Activated CD8-positive, alpha-beta T cell treated with anti-CD3 and anti-CD28 coated beads for 36 hours (primary cell): ENCODE measurements at regions not wholly inside any gene's neighbourhood (a gene's known extent, or its start where the extent isn't known, plus 50 kb on each side); places are given as distances from the start of the nearest gene placed in this dataset.

Source experiments
- ATAC-seq: fragments of 200-7000 bp; cut with Tn5 transposase; one replicate; pipeline ENCODE4 v1.10.0; 2021; ENCODE audit warnings: mild to moderate bottlenecking, moderate library complexity
- CTCF ChIA-PET: fragments of 350-600 bp; sonication (Branson Sonifier 250); formaldehyde crosslinking; loops from one replicate; lab custom pipeline; 2021; ENCODE audit warnings: antibody characterized with exemption; lab: Charles Lee
- POLR2A ChIA-PET: fragments of 350-600 bp; sonication (Branson Sonifier 250); formaldehyde crosslinking; loops from one replicate; lab custom pipeline; 2021; ENCODE audit warnings: antibody characterized with exemption; lab: Charles Lee
- DNase-seq: peaks from one replicate; pipeline ENCODE4 v3.0.0-alpha.2; 2020
- H3K27ac Mint-ChIP-seq: one replicate; pipeline ENCODE4 v1.8.0; 2021; ENCODE audit warnings: mild to moderate bottlenecking, mixed read lengths
- H3K27me3 Mint-ChIP-seq: one replicate; pipeline ENCODE4 v1.8.0; 2021; ENCODE audit warnings: mixed read lengths
- H3K36me3 Mint-ChIP-seq: one replicate; pipeline ENCODE4 v1.8.0; 2021; ENCODE audit warnings: low read depth, mixed read lengths
- H3K4me1 Mint-ChIP-seq: one replicate; pipeline ENCODE4 v1.8.0; 2021; ENCODE audit warnings: low read depth, mixed read lengths
- H3K4me3 Mint-ChIP-seq: one replicate; pipeline ENCODE4 v1.8.0; 2021; ENCODE audit warnings: mild to moderate bottlenecking, moderate library complexity, mixed read lengths
- H3K9me3 Mint-ChIP-seq: one replicate; pipeline ENCODE4 v1.8.0; 2021; ENCODE audit warnings: mixed read lengths
- intact Hi-C: fragments of 100-400 bp; cut with micrococcal nuclease; formaldehyde crosslinking; loops from one replicate; pipeline ENCODE4 v1.10.0; 2022
- TF ChIP-seq, protein P1 (sequence below): fragments of 200-600 bp; IDR thresholded peaks from one replicate; pipeline ENCODE4 v1.8.0; 2022; ENCODE audit warnings: antibody characterized with exemption, mild to moderate bottlenecking

DNA sequence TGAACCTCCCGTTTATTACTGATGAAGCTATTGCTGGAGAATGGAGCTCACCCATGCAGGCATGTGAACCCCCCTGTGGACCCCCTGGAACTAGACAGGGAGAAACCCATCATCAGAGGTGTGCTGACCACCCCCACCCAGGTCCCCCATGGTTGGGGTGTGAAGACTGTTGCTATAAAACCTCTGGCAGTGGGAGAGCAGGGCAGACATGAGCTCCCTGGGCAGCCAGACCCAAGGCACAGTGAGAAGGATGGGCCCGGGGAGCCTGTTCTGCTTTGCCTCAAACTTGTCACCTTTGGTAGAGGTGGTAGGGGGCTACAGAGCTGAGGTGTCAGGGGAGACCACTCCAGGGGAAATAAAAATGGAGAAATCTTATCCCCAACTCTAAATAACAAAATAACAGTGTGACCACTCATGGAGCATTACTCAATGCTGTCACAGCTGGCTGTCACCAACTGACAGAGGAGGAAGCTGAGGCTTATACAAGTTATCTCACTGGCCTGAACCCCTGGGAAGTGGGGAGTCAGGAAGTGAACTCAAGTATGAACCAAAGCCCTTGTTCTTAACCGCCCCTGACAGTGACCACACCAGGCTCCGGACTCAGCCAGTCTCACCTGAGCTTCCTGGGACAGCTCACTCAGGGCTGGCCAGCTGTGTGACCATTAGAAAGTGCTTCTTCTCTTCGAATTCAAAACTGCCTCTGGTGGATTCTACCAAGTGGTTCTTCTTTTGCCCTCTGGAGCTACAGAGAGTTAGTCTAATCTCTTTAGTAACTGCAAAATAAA, 698.8 kb downstream of the MATN1 start:
- Mint-ChIP-seq H3K4me1 (no peaks in the 10 kb centered on the region), H3K4me3 (no peak overlapping the region), H3K9me3 (no peaks in the 10 kb centered on the region), H3K36me3 (no peaks in the 10 kb centered on the region), H3K27ac (no peak overlapping the region), H3K27me3 (peaks cover 14% of the 10 kb centered on the region)
- ChIA-PET CTCF (no interaction called here), POLR2A (no interaction called here)
- TF ChIP-seq, protein P1, sequence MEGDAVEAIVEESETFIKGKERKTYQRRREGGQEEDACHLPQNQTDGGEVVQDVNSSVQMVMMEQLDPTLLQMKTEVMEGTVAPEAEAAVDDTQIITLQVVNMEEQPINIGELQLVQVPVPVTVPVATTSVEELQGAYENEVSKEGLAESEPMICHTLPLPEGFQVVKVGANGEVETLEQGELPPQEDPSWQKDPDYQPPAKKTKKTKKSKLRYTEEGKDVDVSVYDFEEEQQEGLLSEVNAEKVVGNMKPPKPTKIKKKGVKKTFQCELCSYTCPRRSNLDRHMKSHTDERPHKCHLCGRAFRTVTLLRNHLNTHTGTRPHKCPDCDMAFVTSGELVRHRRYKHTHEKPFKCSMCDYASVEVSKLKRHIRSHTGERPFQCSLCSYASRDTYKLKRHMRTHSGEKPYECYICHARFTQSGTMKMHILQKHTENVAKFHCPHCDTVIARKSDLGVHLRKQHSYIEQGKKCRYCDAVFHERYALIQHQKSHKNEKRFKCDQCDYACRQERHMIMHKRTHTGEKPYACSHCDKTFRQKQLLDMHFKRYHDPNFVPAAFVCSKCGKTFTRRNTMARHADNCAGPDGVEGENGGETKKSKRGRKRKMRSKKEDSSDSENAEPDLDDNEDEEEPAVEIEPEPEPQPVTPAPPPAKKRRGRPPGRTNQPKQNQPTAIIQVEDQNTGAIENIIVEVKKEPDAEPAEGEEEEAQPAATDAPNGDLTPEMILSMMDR = no peak
- DNase-seq (no peak), ATAC-seq (no peak)
- intact Hi-C loops = no loop called here

DNA sequence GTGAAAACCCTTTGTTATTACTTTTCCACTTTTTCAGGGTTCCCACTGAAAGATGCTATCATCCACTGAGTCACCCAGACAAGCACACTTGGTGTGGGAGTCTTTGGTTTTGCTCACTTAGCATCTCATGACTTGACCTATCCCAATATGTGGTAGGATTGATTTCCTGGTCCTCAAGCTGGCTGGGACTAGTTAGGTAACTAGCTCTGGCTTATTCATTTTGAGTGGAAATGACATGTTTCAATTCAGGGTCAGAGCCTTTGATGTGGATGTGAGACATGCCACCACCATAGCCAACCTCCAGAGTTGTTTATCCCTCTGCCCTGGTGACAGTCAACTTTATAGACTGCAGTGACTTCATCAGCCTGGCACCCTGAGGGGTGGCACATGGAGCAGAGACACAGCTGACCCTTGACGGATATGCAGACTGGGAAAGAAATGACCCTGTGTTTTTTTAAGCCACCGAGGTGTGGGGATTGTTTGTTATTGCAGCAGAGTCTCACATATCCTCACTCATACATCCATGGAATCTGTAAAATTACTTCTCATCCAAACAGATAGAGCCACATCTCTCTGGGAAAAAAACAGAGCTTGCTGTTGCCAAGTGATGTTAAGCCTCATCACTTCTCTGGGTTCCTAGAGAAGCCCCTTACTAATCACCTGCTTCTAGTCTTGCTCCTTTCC, 699.9 kb downstream of the MATN1 start:
- Mint-ChIP-seq H3K36me3 (no peaks in the 10 kb centered on the region), H3K9me3 (no peaks in the 10 kb centered on the region), H3K4me1 (no peaks in the 10 kb centered on the region), H3K27me3 (peaks cover 14% of the 10 kb centered on the region), H3K27ac (no peak overlapping the region), H3K4me3 (no peak overlapping the region)
- POLR2A ChIA-PET = no interaction called here
- CTCF ChIA-PET = no interaction called here
- intact Hi-C loops = no loop called here
- DNase-seq = no peak
- TF ChIP-seq, protein P1 = no peak
- no peak for ATAC-seq

DNA sequence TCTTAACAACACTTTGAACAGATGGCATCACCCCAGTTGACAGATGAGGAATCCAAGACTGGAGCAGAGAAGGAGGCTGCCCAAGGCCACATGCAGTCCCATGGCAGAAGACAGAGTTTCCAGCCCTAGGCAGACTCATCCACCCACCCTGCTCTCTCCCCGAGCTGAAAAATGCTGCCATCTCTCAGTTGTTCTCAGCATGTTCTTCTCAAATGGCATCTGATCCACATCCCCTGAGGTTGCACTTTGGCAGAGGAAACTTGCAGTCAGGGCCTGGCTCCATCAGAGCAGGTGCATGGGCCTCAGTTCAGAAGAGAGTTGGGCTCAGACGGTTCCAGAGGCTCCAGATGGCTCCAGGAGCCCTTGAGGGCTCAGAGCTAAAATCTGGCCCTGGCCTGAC, 709.4 kb downstream of the MATN1 start:
- no peaks in the 10 kb centered on the region for H3K36me3 Mint-ChIP-seq
- DNase-seq = no peak
- no peaks in the 10 kb centered on the region for H3K27me3 Mint-ChIP-seq
- intact Hi-C loops = no loop called here
- H3K9me3 Mint-ChIP-seq = no peaks in the 10 kb centered on the region
- no peak overlapping the region for H3K27ac Mint-ChIP-seq
- no peaks in the 10 kb centered on the region for H3K4me1 Mint-ChIP-seq
- ChIA-PET POLR2A (no interaction called here), CTCF (no interaction called here)
- no peak overlapping the region for H3K4me3 Mint-ChIP-seq
- ATAC-seq = no peak
- TF ChIP-seq, protein P1 = no peak

DNA sequence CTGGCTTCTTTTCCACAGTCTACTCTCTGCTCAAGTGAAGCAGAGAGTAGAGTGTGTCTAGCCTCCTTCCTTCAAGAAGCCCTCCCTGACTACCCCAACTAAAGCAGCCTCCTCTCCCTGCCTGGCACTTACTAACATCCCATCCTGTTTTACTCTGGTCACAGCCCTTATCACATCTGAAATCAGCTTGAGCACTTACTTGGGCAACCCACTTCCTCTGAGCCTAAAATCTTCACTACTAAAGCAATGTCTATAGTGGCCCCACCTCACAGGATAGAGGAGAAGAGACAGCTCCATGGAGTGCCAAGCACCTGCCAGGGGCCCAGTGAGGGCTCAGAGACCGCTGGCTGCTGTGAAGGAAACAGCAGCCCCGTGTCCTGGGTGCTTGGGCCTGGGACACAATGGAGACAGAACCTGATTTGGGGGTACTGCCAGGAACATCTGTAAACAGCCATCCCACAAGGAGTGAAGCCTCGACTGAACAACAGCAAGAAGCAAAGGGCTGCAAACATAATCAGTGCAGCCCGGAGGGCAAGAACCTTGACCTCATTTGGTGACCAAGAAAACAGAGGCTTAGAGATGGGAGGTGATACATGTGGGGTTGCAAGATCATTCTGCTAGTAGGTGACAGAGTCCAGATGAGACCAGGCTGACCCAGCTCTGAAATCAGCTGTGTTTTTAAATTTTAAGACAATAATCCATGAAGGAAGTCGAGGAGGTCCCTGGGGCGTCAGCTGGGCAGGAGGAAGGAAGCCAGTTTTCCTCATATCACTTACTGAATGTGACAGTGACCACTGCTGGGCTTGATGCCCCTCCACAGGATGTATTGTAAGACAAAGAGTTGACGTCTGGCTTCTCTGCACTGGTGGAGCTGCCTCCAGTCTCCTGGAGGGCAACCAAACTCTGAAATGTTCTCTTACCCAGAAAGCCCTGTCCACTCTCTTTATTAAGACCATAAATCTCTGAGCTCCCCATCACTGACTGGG, 710.6 kb downstream of the MATN1 start:
- ChIA-PET POLR2A (no interaction called here), CTCF (no interaction called here)
- ATAC-seq = no peak
- Mint-ChIP-seq H3K36me3 (no peaks in the 10 kb centered on the region), H3K27me3 (no peaks in the 10 kb centered on the region), H3K4me1 (no peaks in the 10 kb centered on the region), H3K4me3 (no peak overlapping the region), H3K27ac (no peak overlapping the region), H3K9me3 (no peaks in the 10 kb centered on the region)
- TF ChIP-seq, protein P1 = no peak
- DNase-seq = no peak
- intact Hi-C loops = no loop called here
